SK-N-SH treated with all-trans-retinoic acid at 6 μM for 48 hours (cell line): ENCODE measurements at regions not wholly inside any gene's neighbourhood (a gene's known extent, or its start where the extent isn't known, plus 50 kb on each side); places are given as distances from the start of the nearest gene placed in this dataset.

Experiments
- RARB ChIP-seq: fragments of 250-450 bp; sonication (Bioruptor Pico); IDR thresholded peaks from 2 replicates; pipeline ENCODE4 v1.8.0; 2021; ENCODE audit warnings: mild to moderate bottlenecking, moderate library complexity
- SNAI2 ChIP-seq: fragments of 250-450 bp; sonication (Bioruptor Pico); IDR thresholded peaks from 2 replicates; pipeline ENCODE4 v1.5.0; 2020; ENCODE audit warnings: mild to moderate bottlenecking, moderate library complexity
- ZC3H10 ChIP-seq: fragments of 250-450 bp; sonication (Bioruptor Pico); IDR thresholded peaks from 2 replicates; pipeline ENCODE4 v1.5.1; 2021; ENCODE audit warnings: mild to moderate bottlenecking, moderate library complexity
- ZFP3 ChIP-seq: fragments of 250-450 bp; sonication (Bioruptor Pico); IDR thresholded peaks from 2 replicates; pipeline ENCODE4 v1.5.0; 2020; ENCODE audit warnings: mild to moderate bottlenecking, moderate library complexity
- ZNF70 ChIP-seq: fragments of 450-650 bp; formaldehyde crosslinking; IDR thresholded peaks from 2 replicates; pipeline ENCODE4 v1.5.0; 2020; ENCODE audit warnings: mild to moderate bottlenecking, moderate library complexity
- TF ChIP-seq, protein P1 (sequence below): fragments of 250-450 bp; sonication (Bioruptor Pico); IDR thresholded peaks from 2 replicates; pipeline ENCODE4 v1.8.0; 2020; ENCODE audit warnings: mild to moderate bottlenecking, moderate library complexity, borderline replicate concordance
- TF ChIP-seq, protein P2 (sequence below): fragments of 250-450 bp; sonication (Bioruptor Pico); IDR thresholded peaks from 2 replicates; pipeline ENCODE4 v1.5.1; 2020; ENCODE audit warnings: low read depth, mild to moderate bottlenecking, moderate library complexity
- TF ChIP-seq, protein P3 (sequence below): fragments of 250-450 bp; sonication (Bioruptor Pico); IDR thresholded peaks from 2 replicates; pipeline ENCODE4 v1.5.0; 2020; ENCODE audit warnings: mild to moderate bottlenecking, moderate library complexity
- TF ChIP-seq, protein P4 (sequence below): fragments of 250-450 bp; sonication (Bioruptor Pico); IDR thresholded peaks from 2 replicates; pipeline ENCODE4 v1.5.1; 2021; ENCODE audit warnings: mild to moderate bottlenecking, moderate library complexity

DNA sequence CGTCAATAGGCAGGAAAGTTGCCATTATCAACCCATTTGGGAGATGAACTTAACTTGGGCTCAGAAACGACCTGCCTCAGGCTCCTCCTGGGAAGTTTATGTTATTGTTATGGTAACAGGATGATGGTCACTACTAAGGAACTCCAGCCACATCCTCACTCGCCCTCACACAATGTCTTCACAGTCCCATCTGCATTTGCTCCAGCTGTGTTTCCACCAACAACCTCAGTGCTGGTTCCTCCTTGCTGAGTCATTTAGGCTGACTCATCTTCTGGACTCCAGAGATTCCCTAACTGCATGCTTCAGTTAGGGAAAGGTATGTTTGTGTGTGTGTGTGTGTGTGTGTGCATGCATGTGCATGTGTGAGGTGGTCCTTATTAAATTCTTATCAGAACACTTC, 293.4 kb upstream of the BOD1L1 start:
- TF ChIP-seq ZC3H10 (CRISPR knock-in tag) (no peak), SNAI2 (no peak), RARB (no peak), ZFP3 (CRISPR knock-in tag) (no peak), ZNF70 (CRISPR knock-in tag) (no peak)
- TF ChIP-seq, protein P1, sequence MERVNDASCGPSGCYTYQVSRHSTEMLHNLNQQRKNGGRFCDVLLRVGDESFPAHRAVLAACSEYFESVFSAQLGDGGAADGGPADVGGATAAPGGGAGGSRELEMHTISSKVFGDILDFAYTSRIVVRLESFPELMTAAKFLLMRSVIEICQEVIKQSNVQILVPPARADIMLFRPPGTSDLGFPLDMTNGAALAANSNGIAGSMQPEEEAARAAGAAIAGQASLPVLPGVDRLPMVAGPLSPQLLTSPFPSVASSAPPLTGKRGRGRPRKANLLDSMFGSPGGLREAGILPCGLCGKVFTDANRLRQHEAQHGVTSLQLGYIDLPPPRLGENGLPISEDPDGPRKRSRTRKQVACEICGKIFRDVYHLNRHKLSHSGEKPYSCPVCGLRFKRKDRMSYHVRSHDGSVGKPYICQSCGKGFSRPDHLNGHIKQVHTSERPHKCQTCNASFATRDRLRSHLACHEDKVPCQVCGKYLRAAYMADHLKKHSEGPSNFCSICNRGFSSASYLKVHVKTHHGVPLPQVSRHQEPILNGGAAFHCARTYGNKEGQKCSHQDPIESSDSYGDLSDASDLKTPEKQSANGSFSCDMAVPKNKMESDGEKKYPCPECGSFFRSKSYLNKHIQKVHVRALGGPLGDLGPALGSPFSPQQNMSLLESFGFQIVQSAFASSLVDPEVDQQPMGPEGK (CRISPR knock-in tag) = no peak
- TF ChIP-seq, protein P2, sequence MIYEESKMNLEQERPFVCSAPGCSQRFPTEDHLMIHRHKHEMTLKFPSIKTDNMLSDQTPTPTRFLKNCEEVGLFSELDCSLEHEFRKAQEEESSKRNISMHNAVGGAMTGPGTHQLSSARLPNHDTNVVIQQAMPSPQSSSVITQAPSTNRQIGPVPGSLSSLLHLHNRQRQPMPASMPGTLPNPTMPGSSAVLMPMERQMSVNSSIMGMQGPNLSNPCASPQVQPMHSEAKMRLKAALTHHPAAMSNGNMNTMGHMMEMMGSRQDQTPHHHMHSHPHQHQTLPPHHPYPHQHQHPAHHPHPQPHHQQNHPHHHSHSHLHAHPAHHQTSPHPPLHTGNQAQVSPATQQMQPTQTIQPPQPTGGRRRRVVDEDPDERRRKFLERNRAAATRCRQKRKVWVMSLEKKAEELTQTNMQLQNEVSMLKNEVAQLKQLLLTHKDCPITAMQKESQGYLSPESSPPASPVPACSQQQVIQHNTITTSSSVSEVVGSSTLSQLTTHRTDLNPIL (CRISPR knock-in tag) = no peak
- TF ChIP-seq, protein P3, sequence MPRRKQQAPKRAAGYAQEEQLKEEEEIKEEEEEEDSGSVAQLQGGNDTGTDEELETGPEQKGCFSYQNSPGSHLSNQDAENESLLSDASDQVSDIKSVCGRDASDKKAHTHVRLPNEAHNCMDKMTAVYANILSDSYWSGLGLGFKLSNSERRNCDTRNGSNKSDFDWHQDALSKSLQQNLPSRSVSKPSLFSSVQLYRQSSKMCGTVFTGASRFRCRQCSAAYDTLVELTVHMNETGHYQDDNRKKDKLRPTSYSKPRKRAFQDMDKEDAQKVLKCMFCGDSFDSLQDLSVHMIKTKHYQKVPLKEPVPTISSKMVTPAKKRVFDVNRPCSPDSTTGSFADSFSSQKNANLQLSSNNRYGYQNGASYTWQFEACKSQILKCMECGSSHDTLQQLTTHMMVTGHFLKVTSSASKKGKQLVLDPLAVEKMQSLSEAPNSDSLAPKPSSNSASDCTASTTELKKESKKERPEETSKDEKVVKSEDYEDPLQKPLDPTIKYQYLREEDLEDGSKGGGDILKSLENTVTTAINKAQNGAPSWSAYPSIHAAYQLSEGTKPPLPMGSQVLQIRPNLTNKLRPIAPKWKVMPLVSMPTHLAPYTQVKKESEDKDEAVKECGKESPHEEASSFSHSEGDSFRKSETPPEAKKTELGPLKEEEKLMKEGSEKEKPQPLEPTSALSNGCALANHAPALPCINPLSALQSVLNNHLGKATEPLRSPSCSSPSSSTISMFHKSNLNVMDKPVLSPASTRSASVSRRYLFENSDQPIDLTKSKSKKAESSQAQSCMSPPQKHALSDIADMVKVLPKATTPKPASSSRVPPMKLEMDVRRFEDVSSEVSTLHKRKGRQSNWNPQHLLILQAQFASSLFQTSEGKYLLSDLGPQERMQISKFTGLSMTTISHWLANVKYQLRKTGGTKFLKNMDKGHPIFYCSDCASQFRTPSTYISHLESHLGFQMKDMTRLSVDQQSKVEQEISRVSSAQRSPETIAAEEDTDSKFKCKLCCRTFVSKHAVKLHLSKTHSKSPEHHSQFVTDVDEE (CRISPR knock-in tag) = no peak
- TF ChIP-seq, protein P4, sequence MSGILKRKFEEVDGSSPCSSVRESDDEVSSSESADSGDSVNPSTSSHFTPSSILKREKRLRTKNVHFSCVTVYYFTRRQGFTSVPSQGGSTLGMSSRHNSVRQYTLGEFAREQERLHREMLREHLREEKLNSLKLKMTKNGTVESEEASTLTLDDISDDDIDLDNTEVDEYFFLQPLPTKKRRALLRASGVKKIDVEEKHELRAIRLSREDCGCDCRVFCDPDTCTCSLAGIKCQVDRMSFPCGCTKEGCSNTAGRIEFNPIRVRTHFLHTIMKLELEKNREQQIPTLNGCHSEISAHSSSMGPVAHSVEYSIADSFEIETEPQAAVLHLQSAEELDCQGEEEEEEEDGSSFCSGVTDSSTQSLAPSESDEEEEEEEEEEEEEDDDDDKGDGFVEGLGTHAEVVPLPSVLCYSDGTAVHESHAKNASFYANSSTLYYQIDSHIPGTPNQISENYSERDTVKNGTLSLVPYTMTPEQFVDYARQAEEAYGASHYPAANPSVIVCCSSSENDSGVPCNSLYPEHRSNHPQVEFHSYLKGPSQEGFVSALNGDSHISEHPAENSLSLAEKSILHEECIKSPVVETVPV = no peak
